Prostate gland (tissue), 2 donors: ENCODE measurements at regions not wholly inside any gene's neighbourhood (a gene's known extent, or its start where the extent isn't known, plus 50 kb on each side); places are given as distances from the start of the nearest gene placed in this dataset.

Experiments
- DNase-seq: peaks from one replicate; pipeline ENCODE4 v3.0.0-alpha.2; 2019; ENCODE audit warnings: low spot score
- H3K27ac ChIP-seq, 2 donors: fragments of 200-600 bp; sonication (generic); 2 replicates each; pipeline ENCODE4 v1.5.1; 2017 to 2019
- H3K27me3 ChIP-seq: fragments of 200-600 bp; sonication (generic); replicated peaks from 2 replicates; pipeline ENCODE4 v1.5.1; 2019; ENCODE audit not compliant: insufficient read depth
- H3K36me3 ChIP-seq, 2 donors: fragments of 200-600 bp; sonication (generic); 1 replicate in 1 of 2; 2 replicates in 1 of 2; pipeline versions ENCODE4 v1.5.1 to v1.8.1; 2017 to 2019
- H3K4me1 ChIP-seq: fragments of 200-600 bp; sonication (generic); replicated peaks from 2 replicates; pipeline ENCODE4 v1.5.1; 2019
- H3K4me3 ChIP-seq, 2 donors: fragments of 200-600 bp; sonication (generic); 2 replicates each; pipeline ENCODE4 v1.5.1; 2017 to 2019
- H3K9me3 ChIP-seq: fragments of 200-600 bp; sonication (generic); 2 replicates; pipeline ENCODE4 v1.5.1; 2017
- POLR2A ChIP-seq: fragments of 450-650 bp; IDR thresholded peaks from one replicate; pipeline ENCODE4 v1.6.1; 2016; ENCODE audit warnings: antibody characterized with exemption, mild to moderate bottlenecking
- POLR2AphosphoS5 ChIP-seq: sonication (generic); formaldehyde crosslinking; IDR thresholded peaks from one replicate; pipeline ENCODE4 v1.6.1; 2017; ENCODE audit warnings: antibody characterized with exemption
- WGBS: methylation state at CpG from one replicate; pipeline ENCODE4 v1.1.5; 2018; 5-methylcytosine and 5-hydroxymethylcytosine counted together
- intact Hi-C: fragments of 100-400 bp; cut with DNase I; formaldehyde crosslinking; loops from one replicate; pipeline ENCODE4 v1.14.2; 2022
- TF ChIP-seq, protein P1 (sequence below), 4 experiments: fragments of 200-600 bp in 2 of 4; fragments of 450-650 bp in 2 of 4; sonication (generic) in 2 of 4; IDR thresholded peaks; 1 replicate in 3 of 4; 2 replicates in 1 of 4; pipeline ENCODE4 v1.5.1; 2016 to 2019; ENCODE audit warnings: antibody characterized with exemption in 4 of 4, mild to moderate bottlenecking in 2 of 4, moderate library complexity in 2 of 4

GRCh38 chr2:6434438-6434837, 431.3 kb downstream of the CMPK2 start:
- H3K27ac ChIP-seq, result no peak overlapping the region
- H3K27me3 ChIP-seq, result no peaks in the 10 kb centered on the region
- no peak for TF ChIP-seq POLR2AphosphoS5
- no peak for TF ChIP-seq POLR2A
- TF ChIP-seq, protein P1, sequence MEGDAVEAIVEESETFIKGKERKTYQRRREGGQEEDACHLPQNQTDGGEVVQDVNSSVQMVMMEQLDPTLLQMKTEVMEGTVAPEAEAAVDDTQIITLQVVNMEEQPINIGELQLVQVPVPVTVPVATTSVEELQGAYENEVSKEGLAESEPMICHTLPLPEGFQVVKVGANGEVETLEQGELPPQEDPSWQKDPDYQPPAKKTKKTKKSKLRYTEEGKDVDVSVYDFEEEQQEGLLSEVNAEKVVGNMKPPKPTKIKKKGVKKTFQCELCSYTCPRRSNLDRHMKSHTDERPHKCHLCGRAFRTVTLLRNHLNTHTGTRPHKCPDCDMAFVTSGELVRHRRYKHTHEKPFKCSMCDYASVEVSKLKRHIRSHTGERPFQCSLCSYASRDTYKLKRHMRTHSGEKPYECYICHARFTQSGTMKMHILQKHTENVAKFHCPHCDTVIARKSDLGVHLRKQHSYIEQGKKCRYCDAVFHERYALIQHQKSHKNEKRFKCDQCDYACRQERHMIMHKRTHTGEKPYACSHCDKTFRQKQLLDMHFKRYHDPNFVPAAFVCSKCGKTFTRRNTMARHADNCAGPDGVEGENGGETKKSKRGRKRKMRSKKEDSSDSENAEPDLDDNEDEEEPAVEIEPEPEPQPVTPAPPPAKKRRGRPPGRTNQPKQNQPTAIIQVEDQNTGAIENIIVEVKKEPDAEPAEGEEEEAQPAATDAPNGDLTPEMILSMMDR (IDR thresholded peaks at IDR 0.05), result no peak
- H3K4me1 ChIP-seq, result no peaks in the 10 kb centered on the region
- no peak overlapping the region for H3K4me3 ChIP-seq
- DNase-seq, result no peak
- H3K36me3 ChIP-seq, result no peaks in the 10 kb centered on the region
- intact Hi-C loops, result no loop called here
- WGBS, result 81% methylated on average over 6 of the region's 6 CpGs
- H3K9me3 ChIP-seq, result no peaks in the 10 kb centered on the region

GRCh38 chr2:6441800-6442199, 423.9 kb downstream of the CMPK2 start:
- TF ChIP-seq POLR2A, result no peak
- TF ChIP-seq, protein P1 (IDR thresholded peaks at IDR 0.05), result no peak
- no peak for TF ChIP-seq POLR2AphosphoS5
- H3K4me1 ChIP-seq, result no peaks in the 10 kb centered on the region
- no peak overlapping the region for H3K27ac ChIP-seq
- H3K9me3 ChIP-seq, result no peaks in the 10 kb centered on the region
- DNase-seq, result no peak
- H3K36me3 ChIP-seq, result no peaks in the 10 kb centered on the region
- intact Hi-C loops, result no loop called here
- no peak overlapping the region for H3K4me3 ChIP-seq
- H3K27me3 ChIP-seq, result no peaks in the 10 kb centered on the region
- 96% methylated on average over 2 of the region's 2 CpGs for WGBS

- intact Hi-C loops, result no loop called here
- no peak overlapping the region for H3K27ac ChIP-seq
- no peak overlapping the region for H3K4me3 ChIP-seq
- TF ChIP-seq POLR2AphosphoS5 (no peak), POLR2A (no peak)
- TF ChIP-seq, protein P1 (IDR thresholded peaks at IDR 0.05), result no peak
- H3K4me1 ChIP-seq, result no peaks in the 10 kb centered on the region
- no peak for DNase-seq
- H3K36me3 ChIP-seq, result no peaks in the 10 kb centered on the region
- no peaks in the 10 kb centered on the region for H3K9me3 ChIP-seq
- no peaks in the 10 kb centered on the region for H3K27me3 ChIP-seq
- 74% methylated on average over 3 of the region's 3 CpGs for WGBS
Observed at GRCh38 chr2:6442252-6442985, 423.3 kb downstream of the CMPK2 start.

DNA sequence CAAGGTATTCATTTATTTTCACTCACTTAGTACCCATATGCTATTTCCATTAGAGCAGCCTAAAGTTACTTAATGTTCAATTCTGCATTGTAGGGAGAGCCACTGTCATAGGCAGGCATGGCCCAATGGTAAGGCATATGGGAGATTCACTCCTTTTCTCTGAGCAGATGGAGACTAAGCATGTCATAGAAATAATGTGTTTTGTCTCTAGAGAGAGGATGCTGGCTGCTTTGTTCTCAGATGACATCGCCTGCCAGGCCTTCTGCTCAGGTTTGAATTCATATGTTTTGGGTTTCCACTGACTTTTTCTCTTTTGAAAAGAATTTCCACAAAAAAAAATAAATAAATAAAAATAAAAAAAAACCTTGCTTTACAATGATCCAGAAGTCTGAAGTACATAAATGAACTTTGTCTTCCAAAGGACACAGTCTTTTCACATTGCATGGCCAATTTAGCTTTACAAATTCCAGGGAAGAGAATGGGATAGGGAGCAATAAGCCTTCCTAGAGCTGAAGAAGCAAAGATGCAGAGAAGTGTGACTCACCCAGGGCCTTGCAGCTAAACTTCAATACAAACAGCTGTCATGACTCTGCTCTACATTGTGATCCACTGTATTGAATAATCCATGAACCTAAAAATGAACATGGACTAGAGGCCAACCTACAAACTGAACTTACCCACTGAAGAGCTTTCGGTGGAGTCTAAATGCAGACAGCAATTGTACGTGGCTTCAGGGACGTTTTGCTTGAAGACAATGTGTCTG, 422.5 kb downstream of the CMPK2 start:
- WGBS, result 90% methylated on average over 4 of the region's 4 CpGs

More for the DNA sequence above, 422.5 kb downstream of the CMPK2 start:
- no peaks in the 10 kb centered on the region for H3K9me3 ChIP-seq
- DNase-seq, result no peak
- no peak overlapping the region for H3K27ac ChIP-seq
- no peaks in the 10 kb centered on the region for H3K4me1 ChIP-seq
- TF ChIP-seq, protein P1 (IDR thresholded peaks at IDR 0.05), result no peak
- TF ChIP-seq POLR2A, result no peak
- TF ChIP-seq POLR2AphosphoS5, result no peak
- intact Hi-C loops, result no loop called here
- no peak overlapping the region for H3K4me3 ChIP-seq
- H3K27me3 ChIP-seq, result no peaks in the 10 kb centered on the region
- H3K36me3 ChIP-seq, result no peaks in the 10 kb centered on the region
